SJSA1 (cell line): ENCODE measurements at regions not wholly inside any gene's neighbourhood (a gene's known extent, or its start where the extent isn't known, plus 50 kb on each side); places are given as distances from the start of the nearest gene placed in this dataset.
"Not testable (repeated sequence)": the region's sequence is repeated elsewhere in the genome, so short reads cannot be mapped to it uniquely, and the experiment has no call there.

Experiments used
- DNase-seq, 2 experiments: peaks; one replicate each; pipeline ENCODE4 v3.0.0-alpha.2; 2015 to 2020; ENCODE audit warnings: low spot score in 2 of 2, low read depth in 1 of 2
- H3K27ac ChIP-seq: fragments of 250-450 bp; sonication (Bioruptor Pico); 2 replicates; pipeline ENCODE4 v1.5.1; 2020; ENCODE audit warnings: mild to moderate bottlenecking, moderate library complexity
- H3K27me3 ChIP-seq: fragments of 250-450 bp; sonication (Bioruptor Pico); replicated peaks from 2 replicates; pipeline ENCODE4 v1.5.1; 2020; ENCODE audit warnings: mild to moderate bottlenecking, moderate library complexity
- H3K36me3 ChIP-seq: fragments of 250-450 bp; sonication (Bioruptor Pico); 2 replicates; pipeline ENCODE4 v1.5.1; 2020; ENCODE audit warnings: mild to moderate bottlenecking
- H3K4me1 ChIP-seq: fragments of 250-450 bp; sonication (Bioruptor Pico); replicated peaks from 2 replicates; pipeline ENCODE4 v1.6.1; 2021; ENCODE audit warnings: mild to moderate bottlenecking
- H3K4me3 ChIP-seq: fragments of 250-450 bp; sonication (Bioruptor Pico); 2 replicates; pipeline ENCODE4 v1.5.1; 2020; ENCODE audit warnings: mild to moderate bottlenecking
- H3K9me3 ChIP-seq: fragments of 250-450 bp; sonication (Bioruptor Pico); replicated peaks from 2 replicates; pipeline ENCODE4 v1.5.1; 2020; ENCODE audit warnings: mild to moderate bottlenecking

DNA sequence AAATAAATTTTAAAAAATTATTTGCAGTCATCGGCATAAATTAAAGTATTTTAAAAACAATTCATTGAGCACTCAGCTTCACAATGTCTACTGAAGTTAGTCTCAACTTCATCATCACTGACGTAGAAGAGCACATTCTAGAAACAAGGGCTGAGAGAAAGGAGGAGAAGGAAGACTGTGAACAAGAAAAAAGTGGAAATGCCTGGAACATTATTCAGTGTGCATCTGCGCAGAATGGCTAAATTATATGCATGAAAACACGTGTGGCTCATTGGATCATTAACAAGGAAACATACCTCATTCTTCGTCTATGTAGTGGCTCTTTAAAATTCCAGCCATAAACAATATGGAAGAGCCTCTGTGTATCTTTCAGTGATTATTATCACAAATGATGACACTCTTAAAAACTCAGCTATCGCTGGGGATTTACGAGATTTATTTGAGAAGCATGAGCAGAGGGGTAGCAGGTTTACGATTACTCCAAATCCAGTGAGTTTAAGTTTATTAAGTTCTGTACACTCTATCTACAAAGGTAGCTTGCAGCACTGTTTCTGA is 404.2 kb upstream of the CDIN1 start:
- Histone ChIP-seq H3K27me3 (no peaks in the 10 kb centered on the region), H3K27ac (no peak overlapping the region), H3K4me3 (no peak overlapping the region), H3K36me3 (no peaks in the 10 kb centered on the region; the same call in 1 of the 2 replicates), H3K4me1 (no peaks in the 10 kb centered on the region), H3K9me3 (no peaks in the 10 kb centered on the region)
- DNase-seq: no peak

- Histone ChIP-seq H3K4me3 (no peak overlapping the region), H3K36me3 (no peaks in the 10 kb centered on the region; the same call in 1 of the 2 replicates), H3K27ac (no peak overlapping the region), H3K9me3 (no peaks in the 10 kb centered on the region), H3K27me3 (no peaks in the 10 kb centered on the region), H3K4me1 (no peaks in the 10 kb centered on the region)
- DNase-seq: no peak
These were observed 403.6 kb upstream of the CDIN1 start for GRCh38 chr15:36175741-36176291.

DNA sequence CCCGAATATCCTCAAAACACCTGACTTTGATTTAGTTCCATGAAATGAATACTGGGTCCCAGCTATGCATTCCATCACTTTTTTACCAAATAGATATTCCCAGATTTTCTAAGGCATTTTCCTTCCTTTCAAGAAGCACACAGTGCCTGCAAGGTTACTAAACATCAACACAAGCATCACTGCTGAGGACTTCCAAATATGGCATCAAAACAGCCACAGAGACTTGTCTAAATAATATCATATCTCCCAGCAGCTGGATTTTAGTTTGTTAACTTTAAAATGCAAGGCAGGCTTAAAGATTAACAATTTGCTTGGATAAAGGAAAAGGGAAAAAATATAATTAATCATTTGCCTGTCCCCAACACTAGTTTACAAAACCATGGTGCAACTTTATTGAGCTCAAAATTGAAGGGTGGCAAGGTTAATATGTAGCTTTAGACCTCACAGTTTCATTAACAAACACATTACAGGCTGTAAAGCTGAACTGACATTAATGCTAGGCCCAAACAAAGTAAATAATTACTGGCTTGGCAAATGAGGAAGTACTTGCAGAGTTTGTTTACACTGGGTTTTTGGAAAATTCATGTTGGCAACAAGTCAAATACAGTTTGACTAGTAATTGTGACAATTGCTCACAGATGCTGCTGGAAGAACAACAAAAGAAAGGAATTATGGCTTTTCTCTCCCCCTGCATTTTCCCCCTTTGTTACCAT is 401.7 kb upstream of the CDIN1 start:
- Histone ChIP-seq H3K36me3 (no peaks in the 10 kb centered on the region; the same call in 1 of the 2 replicates), H3K27ac (no peak overlapping the region), H3K4me1 (no peaks in the 10 kb centered on the region), H3K4me3 (no peak overlapping the region), H3K27me3 (no peaks in the 10 kb centered on the region), H3K9me3 (no peaks in the 10 kb centered on the region)
- no peak for DNase-seq

DNA sequence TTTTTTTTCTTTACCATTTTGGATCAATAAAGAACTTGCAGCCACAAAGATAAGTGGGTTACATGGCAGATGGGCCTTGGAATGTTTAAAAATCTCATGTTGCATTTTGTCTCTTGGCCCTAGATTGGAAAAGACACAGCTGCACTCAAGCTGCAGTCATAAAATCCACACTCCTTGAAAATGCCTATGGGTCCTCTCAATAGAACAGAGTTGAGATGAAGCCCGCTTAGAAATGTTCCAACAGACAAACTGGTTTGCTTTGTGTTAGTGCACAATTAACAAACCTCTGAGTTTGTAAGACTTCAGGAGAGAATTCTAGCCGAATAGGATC is 401.2 kb upstream of the CDIN1 start:
- no peak overlapping the region for H3K27ac ChIP-seq
- H3K4me3 ChIP-seq: no peak overlapping the region
- H3K36me3 ChIP-seq: no peaks in the 10 kb centered on the region; the same call in 1 of the 2 replicates
- no peaks in the 10 kb centered on the region for H3K4me1 ChIP-seq
- H3K27me3 ChIP-seq: no peaks in the 10 kb centered on the region
- no peaks in the 10 kb centered on the region for H3K9me3 ChIP-seq
- DNase-seq: no peak

DNA sequence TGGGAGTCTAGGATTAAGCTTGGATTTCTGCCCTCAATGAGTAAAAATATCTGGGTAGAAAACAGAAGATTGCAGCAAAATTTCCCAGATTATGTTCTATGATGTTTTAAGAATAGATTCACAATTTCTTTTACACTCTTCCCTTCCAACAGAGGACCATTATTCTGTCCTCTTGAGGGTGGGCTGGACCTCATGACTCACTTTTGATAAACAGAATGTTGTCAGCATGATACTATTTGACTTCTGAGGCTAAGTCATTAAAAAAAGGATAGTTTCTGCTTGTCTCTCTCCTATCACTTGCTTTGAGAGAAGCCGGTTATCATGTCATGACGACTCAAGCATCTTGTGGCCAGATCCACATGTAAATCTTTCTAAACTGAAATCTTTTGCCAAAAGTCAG is 396.2 kb upstream of the CDIN1 start:
- Histone ChIP-seq H3K4me3 (no peak overlapping the region), H3K36me3 (no peaks in the 10 kb centered on the region), H3K9me3 (no peaks in the 10 kb centered on the region), H3K27me3 (no peaks in the 10 kb centered on the region), H3K4me1 (no peaks in the 10 kb centered on the region), H3K27ac (no peak overlapping the region)
- DNase-seq: no peak

DNA sequence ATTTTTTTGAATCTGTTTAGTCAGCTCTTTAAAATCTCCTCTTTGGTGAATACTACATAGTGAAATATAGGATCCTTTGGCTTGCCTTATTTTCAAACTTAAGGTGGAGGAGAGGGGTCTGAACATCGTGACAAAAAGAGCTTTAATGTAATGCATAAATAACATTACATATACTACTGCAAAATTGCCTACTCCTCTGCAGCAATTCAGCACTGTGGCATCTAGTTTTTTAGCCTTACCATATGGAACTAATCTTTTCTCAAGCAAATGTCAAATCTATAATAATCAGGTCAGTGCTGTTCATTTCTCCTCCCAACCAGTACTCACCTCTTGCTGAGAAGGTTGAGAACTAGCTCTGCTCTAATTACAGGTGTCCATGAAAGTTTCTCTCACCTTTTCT is 394.0 kb upstream of the CDIN1 start:
- Histone ChIP-seq H3K27me3 (no peaks in the 10 kb centered on the region), H3K4me3 (no peak overlapping the region), H3K27ac (no peak overlapping the region), H3K4me1 (no peaks in the 10 kb centered on the region), H3K36me3 (no peaks in the 10 kb centered on the region), H3K9me3 (no peaks in the 10 kb centered on the region)
- DNase-seq: no peak

- Histone ChIP-seq H3K4me3 (no peak overlapping the region), H3K27me3 (no peaks in the 10 kb centered on the region), H3K27ac (no peak overlapping the region), H3K4me1 (no peaks in the 10 kb centered on the region), H3K36me3 (no peaks in the 10 kb centered on the region), H3K9me3 (no peaks in the 10 kb centered on the region)
- no peak for DNase-seq
These were observed 393.6 kb upstream of the CDIN1 start for GRCh38 chr15:36185845-36186244.

GRCh38 chr15:36186376-36186775 is 393.1 kb upstream of the CDIN1 start:
- no peak for DNase-seq
- Histone ChIP-seq H3K4me3 (no peak overlapping the region), H3K27ac (no peak overlapping the region), H3K27me3 (no peaks in the 10 kb centered on the region), H3K9me3 (no peaks in the 10 kb centered on the region), H3K36me3 (no peaks in the 10 kb centered on the region), H3K4me1 (no peaks in the 10 kb centered on the region)

GRCh38 chr15:36191459-36191858 is 388.0 kb upstream of the CDIN1 start:
- Histone ChIP-seq H3K4me1 (no peaks in the 10 kb centered on the region), H3K27me3 (no peaks in the 10 kb centered on the region), H3K4me3 (no peak overlapping the region), H3K27ac (no peak overlapping the region), H3K9me3 (no peaks in the 10 kb centered on the region), H3K36me3 (no peaks in the 10 kb centered on the region)
- no peak for DNase-seq

GRCh38 chr15:36195361-36196007 is 383.9 kb upstream of the CDIN1 start:
- not testable (repeated sequence) for H3K4me1 ChIP-seq, H3K27me3 ChIP-seq

DNA sequence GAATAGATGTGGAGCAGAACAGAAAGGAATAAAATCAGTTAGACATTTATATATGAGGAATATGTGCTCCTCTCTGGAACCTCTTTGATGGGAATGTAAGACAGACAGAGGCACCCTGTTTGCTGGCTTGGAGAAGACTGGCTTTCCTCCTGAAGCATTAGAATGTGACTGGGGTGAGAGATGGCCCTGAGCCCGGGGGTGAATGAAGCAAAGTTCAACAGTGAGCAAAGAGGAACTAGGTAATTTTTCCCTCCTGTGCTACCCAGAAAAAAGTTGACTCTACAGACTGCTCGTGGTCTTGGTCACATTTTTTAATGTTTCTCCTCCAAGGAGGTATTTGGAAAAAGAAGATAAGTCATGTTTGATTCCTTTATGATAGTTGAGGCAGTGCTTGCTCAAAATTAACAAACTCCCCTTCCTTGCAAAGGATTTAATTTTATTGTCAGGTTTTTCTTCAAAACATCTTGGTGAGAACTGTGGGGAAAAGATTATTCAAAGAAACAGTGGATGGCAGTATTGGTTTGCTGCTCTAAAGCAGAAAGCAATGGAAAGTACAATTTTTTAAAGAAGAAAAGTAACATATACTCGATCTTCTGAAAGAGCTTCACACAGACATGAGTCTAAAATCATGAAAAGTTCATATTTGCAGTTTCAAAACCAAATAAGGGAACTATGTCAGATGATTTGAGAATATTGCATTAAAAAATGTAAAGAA is 370.4 kb upstream of the CDIN1 start:
- DNase-seq: no peak
- H3K4me1 ChIP-seq: no peaks in the 10 kb centered on the region
- no peaks in the 10 kb centered on the region for H3K36me3 ChIP-seq
- no peaks in the 10 kb centered on the region for H3K9me3 ChIP-seq
- H3K27ac ChIP-seq: no peak overlapping the region
- H3K4me3 ChIP-seq: no peak overlapping the region
- H3K27me3 ChIP-seq: no peaks in the 10 kb centered on the region

More at GRCh38 chr15:36195361-36196007, 383.9 kb upstream of the CDIN1 start:
- DNase-seq, H3K27ac ChIP-seq, H3K36me3 ChIP-seq, H3K4me3 ChIP-seq, H3K9me3 ChIP-seq: not testable (repeated sequence)

- Histone ChIP-seq H3K27me3 (no peaks in the 10 kb centered on the region), H3K4me1 (no peaks in the 10 kb centered on the region), H3K36me3 (no peaks in the 10 kb centered on the region), H3K27ac (no peak overlapping the region), H3K4me3 (no peak overlapping the region), H3K9me3 (no peaks in the 10 kb centered on the region)
- no peak for DNase-seq
These were observed 369.0 kb upstream of the CDIN1 start for GRCh38 chr15:36210426-36210825.

DNA sequence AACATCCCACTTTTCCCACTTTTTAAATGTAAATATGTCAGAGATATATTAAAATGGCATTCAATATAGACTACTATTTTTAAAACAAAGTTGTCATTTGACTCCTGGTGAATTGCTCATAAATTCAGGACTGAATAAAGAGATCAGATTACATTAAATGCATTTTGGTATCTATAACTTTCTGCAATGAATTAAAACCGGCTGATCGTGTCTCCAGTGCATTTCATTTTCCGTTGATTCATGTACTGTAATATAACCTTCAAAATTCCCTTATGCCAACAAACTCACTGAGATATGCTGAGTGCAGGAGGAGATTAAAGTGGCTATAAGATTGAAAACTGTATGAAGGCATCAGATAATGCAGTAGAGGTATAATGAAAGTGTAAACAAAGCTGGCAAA is 361.1 kb upstream of the CDIN1 start:
- no peak for DNase-seq
- H3K4me1 ChIP-seq: no peaks in the 10 kb centered on the region
- H3K27me3 ChIP-seq: no peaks in the 10 kb centered on the region
- no peak overlapping the region for H3K27ac ChIP-seq
- H3K4me3 ChIP-seq: no peak overlapping the region
- no peaks in the 10 kb centered on the region; the same call in 1 of the 2 replicates for H3K9me3 ChIP-seq
- no peaks in the 10 kb centered on the region for H3K36me3 ChIP-seq

GRCh38 chr15:36218991-36219390 is 360.4 kb upstream of the CDIN1 start:
- Histone ChIP-seq H3K4me3 (no peak overlapping the region), H3K27me3 (no peaks in the 10 kb centered on the region), H3K27ac (no peak overlapping the region), H3K4me1 (no peaks in the 10 kb centered on the region), H3K9me3 (no peaks in the 10 kb centered on the region; the same call in 1 of the 2 replicates), H3K36me3 (no peaks in the 10 kb centered on the region)
- no peak for DNase-seq
